HG03575 (cell line): ENCODE measurements at regions not wholly inside any gene's neighbourhood (a gene's known extent, or its start where the extent isn't known, plus 50 kb on each side); places are given as distances from the start of the nearest gene placed in this dataset.

ENCODE experiments used
- ATAC-seq: cut with Tn5 transposase; IDR thresholded peaks from one replicate; pipeline ENCODE4 v1.9.1; 2021; ENCODE audit not compliant: unreplicated experiment, insufficient number of reproducible peaks, low FRiP score; ENCODE audit errors: extremely low read depth

- no peak for ATAC-seq
Observed at GRCh38 chr13:97843189-97843588, 110.3 kb upstream of the IPO5 start.

GRCh38 chr13:97844151-97844550 is 109.3 kb upstream of the IPO5 start:
- ATAC-seq: no peak

- ATAC-seq: no peak
Observed at GRCh38 chr13:97848886-97849285, 104.6 kb upstream of the IPO5 start.

GRCh38 chr13:97849305-97849704 is 104.2 kb upstream of the IPO5 start:
- peak; percentile 61 for ATAC-seq

- ATAC-seq: no peak
Observed at GRCh38 chr13:97851269-97851668, 102.2 kb upstream of the IPO5 start.

- ATAC-seq: no peak
Observed at GRCh38 chr13:97852181-97852874, 101.1 kb upstream of the IPO5 start.

GRCh38 chr13:97853550-97853949 is 99.9 kb upstream of the IPO5 start:
- ATAC-seq: no peak

- no peak for ATAC-seq
Observed at GRCh38 chr13:97855570-97856303, 97.7 kb upstream of the IPO5 start.

- no peak for ATAC-seq
Observed at GRCh38 chr13:97856304-97856675, 97.2 kb upstream of the IPO5 start.

GRCh38 chr13:97858161-97858560 is 95.3 kb upstream of the IPO5 start:
- no peak for ATAC-seq

GRCh38 chr13:97866346-97866745 is 87.1 kb upstream of the IPO5 start:
- no peak for ATAC-seq

GRCh38 chr13:97866751-97867150 is 86.7 kb upstream of the IPO5 start:
- no peak for ATAC-seq

GRCh38 chr13:97873398-97873797 is 80.1 kb upstream of the IPO5 start:
- ATAC-seq: no peak

- ATAC-seq: no peak
Observed at GRCh38 chr13:97875218-97875617, 78.3 kb upstream of the IPO5 start.

- no peak for ATAC-seq
Observed at GRCh38 chr13:97875911-97876310, 77.6 kb upstream of the IPO5 start.

GRCh38 chr13:97878431-97879375 is 74.8 kb upstream of the IPO5 start:
- no peak for ATAC-seq

GRCh38 chr13:97879646-97880310 is 73.7 kb upstream of the IPO5 start:
- ATAC-seq: no peak

GRCh38 chr13:97880311-97880675 is 73.2 kb upstream of the IPO5 start:
- no peak for ATAC-seq

GRCh38 chr13:97881556-97881955 is 71.9 kb upstream of the IPO5 start:
- no peak for ATAC-seq
